ENCODE measurements at regions not wholly inside any gene's neighbourhood (a gene's known extent, or its start where the extent isn't known, plus 50 kb on each side); places are given as distances from the start of the nearest gene placed in this dataset.

DNA sequence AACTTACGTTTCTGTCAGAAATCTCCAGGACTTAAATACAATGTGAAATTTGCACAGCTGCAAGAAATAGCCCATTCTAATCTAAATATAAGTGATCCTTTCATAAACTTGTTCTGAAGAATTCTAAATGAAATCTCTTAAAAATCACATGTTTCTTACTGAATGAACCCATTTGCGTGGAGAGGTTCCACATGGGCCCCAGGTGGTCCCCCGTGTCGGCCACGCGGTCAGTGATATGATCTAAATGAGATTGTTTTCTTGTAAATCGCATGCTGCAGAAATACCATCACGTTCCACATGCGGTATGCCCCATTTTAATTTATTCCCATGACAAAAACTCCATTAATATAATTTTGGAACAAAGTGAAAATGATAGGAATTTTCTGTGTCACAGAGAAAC lies 818.9 kb upstream of the SLC35B3 start:
- no TSS peak for BruUV-seq (replicated peaks)
- no peak overlapping the region for H3K4me3 ChIP-seq (replicated peaks in 1 of 2; ENCODE audit: low read depth in 1 of 2, low read length in 2 of 2)
- no peaks in the 10 kb centered on the region for H3K4me1 ChIP-seq (ENCODE audit: control insufficient read depth in 1 of 2, insufficient read depth in 2 of 2, low read length in 2 of 2)
- POLR2A ChIA-PET: no interaction called here
- H3K27me3 ChIP-seq (ENCODE audit: insufficient read depth, low read length): no peaks in the 10 kb centered on the region
- no peaks in the 10 kb centered on the region for H3K79me2 ChIP-seq (ENCODE audit: insufficient read depth, low read length)
- intact Hi-C loops (cut with micrococcal nuclease): loop anchor here (5.0 kb wide), 2 partner anchors 158 to 283 kb away; no protein-coding TSS in a partner anchor
- H3K9ac ChIP-seq (ENCODE audit: low read length): no peak overlapping the region
- TF ChIP-seq FOSL1 (IDR thresholded peaks at IDR 0.05; ENCODE audit: low read depth) (no peak), REST (IDR thresholded peaks at IDR 0.05; ENCODE audit: low read depth) (no peak), EZH2 (IDR thresholded peaks at IDR 0.05) (no peak), CEBPB (IDR thresholded peaks at IDR 0.05; ENCODE audit: low read depth) (no peak), ELF1 (IDR thresholded peaks at IDR 0.05; ENCODE audit: borderline replicate concordance, low read depth) (no peak), RAD21 (IDR thresholded peaks at IDR 0.05; ENCODE audit: low read depth) (no peak), YY1 (IDR thresholded peaks at IDR 0.05; ENCODE audit: extremely low read depth, insufficient replicate concordance, low read depth, low read length) (no peak), POLR2A (IDR thresholded peaks at IDR 0.05; ENCODE audit: borderline replicate concordance, extremely low read depth, insufficient read depth, insufficient read length) (no peak), SP1 (IDR thresholded peaks at IDR 0.05; ENCODE audit: low read depth) (no peak)
- TF ChIP-seq, protein P1, sequence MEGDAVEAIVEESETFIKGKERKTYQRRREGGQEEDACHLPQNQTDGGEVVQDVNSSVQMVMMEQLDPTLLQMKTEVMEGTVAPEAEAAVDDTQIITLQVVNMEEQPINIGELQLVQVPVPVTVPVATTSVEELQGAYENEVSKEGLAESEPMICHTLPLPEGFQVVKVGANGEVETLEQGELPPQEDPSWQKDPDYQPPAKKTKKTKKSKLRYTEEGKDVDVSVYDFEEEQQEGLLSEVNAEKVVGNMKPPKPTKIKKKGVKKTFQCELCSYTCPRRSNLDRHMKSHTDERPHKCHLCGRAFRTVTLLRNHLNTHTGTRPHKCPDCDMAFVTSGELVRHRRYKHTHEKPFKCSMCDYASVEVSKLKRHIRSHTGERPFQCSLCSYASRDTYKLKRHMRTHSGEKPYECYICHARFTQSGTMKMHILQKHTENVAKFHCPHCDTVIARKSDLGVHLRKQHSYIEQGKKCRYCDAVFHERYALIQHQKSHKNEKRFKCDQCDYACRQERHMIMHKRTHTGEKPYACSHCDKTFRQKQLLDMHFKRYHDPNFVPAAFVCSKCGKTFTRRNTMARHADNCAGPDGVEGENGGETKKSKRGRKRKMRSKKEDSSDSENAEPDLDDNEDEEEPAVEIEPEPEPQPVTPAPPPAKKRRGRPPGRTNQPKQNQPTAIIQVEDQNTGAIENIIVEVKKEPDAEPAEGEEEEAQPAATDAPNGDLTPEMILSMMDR (IDR thresholded peaks at IDR 0.05 in 2 of 3, conservative IDR thresholded peaks at IDR 0.05 in 1 of 3; ENCODE audit: borderline replicate concordance in 1 of 3, insufficient read depth in 1 of 3, low read depth in 2 of 3, low read length in 2 of 3): no peak
- TF ChIP-seq, protein P2, sequence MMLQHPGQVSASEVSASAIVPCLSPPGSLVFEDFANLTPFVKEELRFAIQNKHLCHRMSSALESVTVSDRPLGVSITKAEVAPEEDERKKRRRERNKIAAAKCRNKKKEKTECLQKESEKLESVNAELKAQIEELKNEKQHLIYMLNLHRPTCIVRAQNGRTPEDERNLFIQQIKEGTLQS (IDR thresholded peaks at IDR 0.05): no peak
- RAD21 ChIA-PET (ENCODE audit: low non-redundant PET in 1 of 2, low total read pairs in 2 of 2, uncharacterized antibody in 2 of 2, unreplicated experiment in 2 of 2): no interaction called here
- no peak for ATAC-seq
- H4K20me1 ChIP-seq (ENCODE audit: insufficient read depth): no peaks in the 10 kb centered on the region
- H3K36me3 ChIP-seq (ENCODE audit: control insufficient read depth in 1 of 2, insufficient read depth in 2 of 2, low read length in 2 of 2): no peaks in the 10 kb centered on the region
- no peak overlapping the region for H2AFZ ChIP-seq (ENCODE audit: low read depth, low read length, poor library complexity, severe bottlenecking)
- H3K9me2 ChIP-seq (ENCODE audit: insufficient read depth): no peaks in the 10 kb centered on the region
- DNase-seq (ENCODE audit: low read depth, low spot score): no peak
- no peaks in the 10 kb centered on the region for H3K9me3 ChIP-seq (ENCODE audit: control insufficient read depth in 1 of 2, insufficient read depth in 1 of 2, low read depth in 1 of 2, low read length in 2 of 2)
- no peak overlapping the region for H3K27ac ChIP-seq (ENCODE audit: low read depth, low read length)
- CTCF ChIA-PET: no interaction called here
- H3K4me2 ChIP-seq (ENCODE audit: low read length): no peak overlapping the region
